Astrocyte of the hippocampus (primary cell): ENCODE measurements at regions not wholly inside any gene's neighbourhood (a gene's known extent, or its start where the extent isn't known, plus 50 kb on each side); places are given as distances from the start of the nearest gene placed in this dataset.

Experiments
- DNase-seq: peaks from one replicate; pipeline ENCODE4 v3.0.0; 2011; ENCODE audit warnings: low read depth, low spot score

DNA sequence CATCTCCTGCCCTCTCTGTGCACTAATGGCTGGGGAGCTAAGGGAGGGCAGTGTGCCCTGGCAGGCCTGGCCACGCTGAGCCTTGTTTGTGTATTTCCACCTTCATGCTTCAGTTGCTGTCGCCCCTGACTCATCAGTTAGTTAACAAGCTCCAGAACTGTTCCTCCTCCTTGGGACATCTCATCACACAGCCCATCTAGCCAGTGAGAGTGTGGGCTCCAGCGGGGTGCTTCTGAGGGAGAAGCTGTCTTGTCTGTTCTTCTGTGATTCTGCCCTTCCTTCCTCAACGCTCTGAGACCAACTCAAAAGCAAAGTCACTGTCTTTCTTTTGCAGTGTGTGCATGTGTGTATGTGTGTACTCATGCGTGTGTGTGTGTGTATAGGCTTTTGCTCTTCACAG, 58.3 kb upstream of the CPEB4 start:
- peak; percentile 82 for DNase-seq

- DNase-seq, result no peak
Observed at GRCh38 chr5:173830421-173830820, 57.7 kb upstream of the CPEB4 start.

GRCh38 chr5:173831196-173831914, 56.8 kb upstream of the CPEB4 start:
- DNase-seq, result no peak

DNA sequence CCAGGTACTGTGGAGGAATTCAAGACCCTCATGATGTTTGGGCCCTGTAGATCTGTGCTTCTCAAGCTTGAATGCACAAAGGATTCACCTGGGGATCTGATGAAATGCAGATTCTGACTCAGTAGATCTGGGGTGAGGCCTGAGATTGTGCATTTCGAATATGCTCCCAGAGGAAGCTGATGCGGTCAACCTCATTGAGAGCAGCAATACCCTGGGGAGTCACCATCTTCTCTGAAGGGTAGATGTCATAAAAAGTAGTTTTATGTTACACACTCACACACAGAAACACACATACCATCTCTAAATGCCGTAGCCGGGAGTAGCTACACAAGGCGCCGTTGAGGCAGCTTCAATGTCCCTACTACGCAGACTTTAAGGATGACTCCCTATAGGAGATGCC, 55.8 kb upstream of the CPEB4 start:
- no peak for DNase-seq

DNA sequence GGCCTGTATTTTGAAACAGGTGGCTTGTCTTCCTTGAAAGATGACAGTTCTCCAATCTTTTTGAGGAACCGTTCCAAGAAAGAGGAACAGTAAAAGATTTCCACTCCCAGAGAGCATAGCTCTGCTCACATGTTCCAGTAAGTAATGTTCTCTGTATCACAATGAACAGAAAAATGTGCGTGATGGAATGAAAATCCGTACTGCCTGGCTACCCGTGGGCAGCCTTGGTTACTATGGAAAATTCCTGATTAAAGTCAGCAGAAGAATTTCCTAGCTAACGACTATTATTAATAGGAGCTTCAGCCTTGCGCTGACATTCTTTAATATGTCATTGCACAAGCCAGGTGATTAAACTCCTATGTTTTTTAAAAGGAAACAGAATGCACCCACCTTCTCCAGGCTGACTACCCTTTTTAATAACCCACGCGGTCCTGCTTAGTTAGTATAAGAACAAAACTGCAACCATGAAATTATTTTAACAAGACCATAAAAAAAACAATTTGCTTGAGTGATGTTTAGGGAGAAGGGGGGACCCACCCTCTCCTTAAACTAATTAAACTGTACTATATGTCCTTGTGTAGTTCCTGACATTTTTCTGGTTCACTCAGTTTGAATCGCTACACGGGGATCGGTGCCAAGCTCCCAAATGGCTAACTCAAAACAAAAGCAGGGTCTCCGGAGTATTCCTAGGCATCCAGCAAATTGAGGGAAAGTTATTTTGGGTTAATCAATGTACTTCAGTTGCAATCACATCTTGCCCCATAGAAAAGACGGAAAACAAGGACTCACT, 54.8 kb upstream of the CPEB4 start:
- peak; percentile 77 for DNase-seq

DNA sequence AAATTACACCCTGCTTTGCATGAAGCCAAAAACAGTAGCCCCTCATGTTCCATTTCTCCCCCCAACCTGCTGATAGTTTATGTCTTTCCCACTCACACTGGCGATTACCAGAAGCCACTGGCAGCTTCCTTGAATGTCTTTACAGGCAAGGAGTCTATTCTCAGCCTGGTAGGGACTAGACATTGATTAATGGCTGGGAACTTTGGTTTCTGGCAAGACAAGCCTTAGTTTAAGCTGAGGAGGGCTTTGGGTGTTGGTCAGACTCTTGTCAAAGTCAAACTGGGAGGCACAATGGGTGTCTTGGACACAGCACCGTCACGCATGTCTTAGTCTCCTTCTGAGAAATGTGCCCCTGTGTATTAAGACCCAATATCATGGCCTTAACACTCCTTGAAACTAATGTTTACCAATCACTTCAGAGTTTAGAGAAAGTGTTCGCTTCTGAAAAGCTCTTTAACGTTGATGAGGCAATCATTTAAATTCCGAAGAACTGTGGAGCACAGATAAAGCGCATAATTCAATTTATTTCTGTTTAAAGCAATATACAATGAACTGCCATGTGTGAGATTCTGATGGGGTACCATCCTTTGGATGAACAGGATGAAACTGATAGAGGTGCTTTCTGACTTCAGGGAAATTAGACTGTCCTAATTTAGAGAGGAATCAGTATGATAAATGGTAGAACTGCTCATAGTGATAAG, 53.9 kb upstream of the CPEB4 start:
- DNase-seq, result peak; percentile 35

DNA sequence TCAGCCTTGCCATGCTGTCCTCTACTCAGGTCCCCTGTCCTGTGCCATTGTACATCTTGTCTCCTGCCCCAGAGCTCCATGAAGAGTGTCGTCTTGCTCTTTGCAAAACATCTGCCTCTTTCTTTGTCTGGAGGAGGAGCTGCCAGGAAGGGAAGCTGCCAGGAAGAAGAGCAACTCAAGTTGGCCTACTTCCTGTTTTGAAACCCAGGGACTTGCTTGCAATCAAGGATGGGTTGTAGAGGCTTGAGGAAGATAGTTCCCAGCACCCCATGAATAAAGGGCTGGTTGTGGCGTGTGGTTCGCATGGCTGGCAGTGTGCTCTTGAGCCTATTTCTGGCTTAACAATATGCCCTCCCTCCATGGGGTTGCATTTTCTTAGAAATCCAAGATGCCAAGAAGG, 53.0 kb upstream of the CPEB4 start:
- no peak for DNase-seq

DNA sequence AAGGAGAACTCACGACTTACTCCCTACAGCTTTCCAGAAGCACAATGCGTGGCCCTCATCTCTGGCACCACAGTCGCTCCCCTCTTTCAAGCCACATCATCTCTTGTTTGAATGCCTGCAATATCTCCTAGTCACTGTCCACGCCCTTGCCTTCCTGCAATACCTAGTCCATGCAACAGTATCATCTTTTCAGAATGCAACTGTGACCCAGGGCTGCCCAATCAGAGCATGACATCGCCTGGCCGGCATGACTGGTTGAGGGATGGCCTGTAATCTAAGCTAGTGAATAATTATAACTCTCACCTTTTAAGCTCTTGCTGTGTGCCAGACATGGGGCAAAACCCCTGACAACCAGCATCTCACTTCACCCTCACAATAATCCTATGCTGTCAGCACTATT, 52.5 kb upstream of the CPEB4 start:
- no peak for DNase-seq

DNA sequence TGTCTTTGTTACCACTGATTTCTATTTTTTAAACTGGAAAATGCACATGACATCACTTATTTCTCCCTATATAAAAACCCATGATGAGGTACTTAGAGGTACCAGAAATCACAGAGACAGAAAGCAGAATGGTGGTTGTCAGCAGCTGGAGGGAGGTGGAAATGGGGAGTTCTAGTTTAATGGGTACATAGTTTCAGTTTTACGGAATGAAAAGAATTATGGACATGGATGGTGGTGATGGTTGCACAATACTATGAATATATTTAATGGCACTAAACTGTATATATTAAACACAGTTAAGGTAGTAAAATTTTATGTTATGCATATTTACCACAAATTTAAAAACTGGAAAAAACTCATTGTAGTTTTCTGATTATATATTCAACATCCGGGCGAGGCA, 50.5 kb upstream of the CPEB4 start:
- DNase-seq, result no peak
